HG03280 (cell line): ENCODE measurements at regions not wholly inside any gene's neighbourhood (a gene's known extent, or its start where the extent isn't known, plus 50 kb on each side); places are given as distances from the start of the nearest gene placed in this dataset.

Experiments
- ATAC-seq: cut with Tn5 transposase; IDR thresholded peaks from one replicate; pipeline ENCODE4 v1.9.1; 2021; ENCODE audit warnings: mild to moderate bottlenecking, moderate library complexity; ENCODE audit not compliant: unreplicated experiment

DNA sequence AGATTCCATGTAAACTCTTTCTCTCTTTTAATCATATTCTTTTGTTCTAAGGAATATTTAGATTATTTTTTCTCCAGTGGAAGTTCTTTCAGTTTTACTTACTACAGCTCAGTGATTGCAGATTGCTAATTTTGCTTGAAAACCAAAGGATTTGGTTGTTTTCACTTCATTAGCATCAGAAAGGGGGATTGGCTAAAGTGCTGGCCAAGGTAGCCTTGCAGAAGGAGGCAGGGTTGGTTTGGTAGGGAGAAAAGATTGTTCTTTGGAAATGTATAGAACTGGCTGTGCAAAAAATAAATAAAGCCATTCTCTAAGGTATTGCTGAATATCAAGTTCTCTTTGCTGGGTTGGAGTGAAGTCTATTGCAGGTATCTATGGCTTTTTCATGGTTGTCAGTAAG lies 92.6 kb downstream of the FAT3 start:
- ATAC-seq = no peak

- no peak for ATAC-seq
These were observed 93.1 kb downstream of the FAT3 start for GRCh38 chr11:92317721-92318120.

- ATAC-seq = no peak
These were observed 97.6 kb downstream of the FAT3 start for GRCh38 chr11:92322225-92322624.

- ATAC-seq = no peak
These were observed 100.3 kb downstream of the FAT3 start for GRCh38 chr11:92324890-92325289.

DNA sequence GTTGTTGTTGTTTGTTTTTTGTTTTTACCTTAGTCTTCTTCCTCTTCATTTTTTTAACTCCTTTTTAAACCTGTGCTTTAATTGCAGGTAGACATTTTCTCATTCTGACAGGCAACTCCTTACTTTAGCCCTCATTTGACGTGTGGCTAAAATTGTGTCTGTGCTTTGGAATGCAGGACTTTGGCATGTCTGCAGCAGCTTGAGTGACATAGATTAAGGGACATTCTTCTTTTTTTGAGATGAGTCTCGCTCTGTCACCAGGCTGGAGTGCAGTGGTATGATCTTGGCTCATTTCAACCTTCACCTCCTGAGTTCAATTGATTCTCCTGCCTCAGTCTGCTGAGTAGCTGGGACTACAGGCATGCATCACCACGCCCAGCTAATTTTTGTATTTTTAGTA lies 100.8 kb downstream of the FAT3 start:
- ATAC-seq = no peak

GRCh38 chr11:92329137-92329536 lies 104.5 kb downstream of the FAT3 start:
- no peak for ATAC-seq

DNA sequence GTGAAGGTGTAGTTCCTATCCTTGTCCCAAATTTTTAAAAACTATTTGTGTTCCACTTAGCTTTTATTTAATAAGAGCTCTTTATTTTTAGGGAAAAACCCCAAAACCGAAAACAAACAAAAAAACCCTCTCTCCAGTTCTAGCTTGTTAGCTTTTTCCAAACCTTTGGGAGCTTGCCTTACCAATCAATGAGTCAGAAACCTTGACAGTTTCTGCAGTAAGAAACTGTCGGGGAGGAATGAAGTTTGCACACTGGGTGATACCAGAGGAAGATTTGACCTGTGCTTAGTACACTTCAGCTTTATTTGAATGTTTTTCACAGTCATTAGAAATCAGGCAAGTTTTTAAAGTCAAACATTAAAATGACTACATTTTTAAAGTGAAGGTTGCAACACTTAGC lies 105.0 kb downstream of the FAT3 start:
- ATAC-seq = no peak

- no peak for ATAC-seq
These were observed 105.5 kb downstream of the FAT3 start for GRCh38 chr11:92330114-92330513.

DNA sequence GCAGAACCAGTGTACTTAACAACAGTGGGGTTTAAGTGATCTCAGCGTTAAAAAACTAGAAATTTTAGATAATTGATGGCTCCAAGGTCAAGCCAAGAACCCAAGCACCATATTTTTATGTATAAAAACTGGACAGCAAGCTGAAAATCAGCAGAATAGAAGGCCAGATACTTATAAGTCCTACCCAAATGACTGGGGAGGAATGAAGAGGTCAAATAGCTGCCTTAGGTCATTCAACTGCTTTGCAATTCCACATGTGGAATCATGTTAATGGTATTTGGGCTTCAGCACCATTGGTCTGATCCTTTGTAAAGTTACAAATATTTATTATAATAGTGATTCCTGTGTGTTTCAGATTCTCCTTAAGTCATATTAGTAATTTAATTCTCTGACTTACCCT lies 108.4 kb downstream of the FAT3 start:
- ATAC-seq = no peak

DNA sequence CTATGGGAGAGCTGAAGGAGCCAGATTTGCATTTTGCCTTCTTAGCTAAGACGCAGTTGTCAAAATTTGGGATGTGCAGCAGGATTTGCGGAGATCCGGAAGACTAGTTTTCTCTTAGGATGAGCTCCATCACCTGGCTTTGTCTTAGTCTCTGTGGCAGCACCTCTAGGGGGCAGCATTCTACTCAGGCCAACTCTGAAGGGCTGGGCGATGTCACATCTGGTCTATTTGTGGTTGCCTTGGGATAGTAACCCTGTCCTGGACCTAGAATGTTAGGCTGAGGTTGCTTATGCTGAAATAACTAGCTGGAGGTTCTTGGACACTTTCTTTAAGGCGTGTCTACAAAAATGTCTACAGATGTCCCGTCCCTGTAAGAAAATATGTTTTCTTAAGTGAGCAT lies 116.2 kb downstream of the FAT3 start:
- no peak for ATAC-seq

DNA sequence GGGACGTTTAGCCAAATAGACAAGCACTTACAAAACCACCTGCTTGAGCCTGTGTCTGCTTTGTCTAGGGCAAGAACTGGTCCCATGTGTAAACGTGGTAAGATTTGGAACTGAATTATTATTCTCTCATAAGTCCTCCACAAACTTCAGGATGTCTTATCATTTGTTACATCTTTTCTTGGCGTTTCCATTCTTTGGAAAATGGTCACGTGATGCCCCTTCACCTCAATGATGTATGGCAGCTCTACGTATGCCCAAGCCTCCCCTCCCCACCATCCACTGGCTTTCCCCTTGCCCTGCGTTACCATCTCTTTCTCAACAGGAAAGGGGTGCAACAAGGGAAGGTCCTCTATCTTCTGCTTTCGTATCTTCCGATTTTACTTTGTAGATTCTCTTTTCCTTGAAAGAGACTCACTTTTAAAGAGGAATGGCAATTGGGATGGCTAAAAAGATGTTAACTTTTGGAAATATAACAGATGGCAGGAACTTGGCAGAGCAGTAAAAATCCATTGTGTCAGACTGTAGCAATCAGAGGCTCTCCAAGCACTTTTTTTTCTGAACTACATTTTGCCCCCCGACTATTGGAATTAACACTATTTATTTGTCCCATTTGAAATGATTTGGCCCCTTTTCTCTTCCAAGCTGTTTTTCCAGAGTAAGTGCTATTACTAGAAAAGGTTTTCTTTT lies 117.6 kb downstream of the FAT3 start:
- no peak for ATAC-seq

DNA sequence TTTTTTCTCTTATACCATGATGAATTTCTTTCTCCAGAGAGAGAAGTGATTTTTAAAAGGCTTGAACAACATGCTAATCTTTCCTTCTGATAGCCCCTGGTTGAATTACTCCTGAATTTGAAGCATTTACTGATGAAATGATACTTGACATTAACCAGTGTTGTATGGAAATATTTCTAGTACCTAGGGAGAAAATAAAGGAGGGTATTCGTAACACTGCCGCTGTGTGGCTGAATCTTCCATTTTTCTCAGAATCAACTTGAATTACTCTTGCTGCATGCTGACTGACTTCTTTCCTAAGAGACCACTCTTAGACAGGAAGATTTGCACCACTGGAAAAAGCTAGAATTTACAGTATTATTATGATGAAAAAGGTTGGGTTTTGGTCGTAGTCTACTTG lies 118.3 kb downstream of the FAT3 start:
- no peak for ATAC-seq

DNA sequence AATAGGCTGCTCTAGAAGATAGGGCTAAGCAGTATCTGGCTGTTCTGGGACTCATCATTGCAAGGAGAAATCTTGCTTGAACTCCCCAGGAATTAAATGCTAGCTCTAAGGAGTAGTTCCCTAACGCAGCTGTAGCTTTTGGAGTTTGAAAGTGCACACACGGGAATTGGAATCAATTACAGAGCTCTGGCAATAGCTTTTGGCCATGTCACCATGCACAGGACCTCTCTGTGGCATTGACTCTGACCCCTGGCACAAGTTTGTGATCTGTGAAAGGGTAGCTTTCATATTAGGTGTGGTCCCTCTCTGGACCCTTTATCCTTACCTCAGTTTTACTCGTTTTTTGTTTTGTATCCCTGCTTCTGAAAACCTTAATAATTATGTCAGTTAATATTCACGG lies 121.6 kb downstream of the FAT3 start:
- no peak for ATAC-seq

DNA sequence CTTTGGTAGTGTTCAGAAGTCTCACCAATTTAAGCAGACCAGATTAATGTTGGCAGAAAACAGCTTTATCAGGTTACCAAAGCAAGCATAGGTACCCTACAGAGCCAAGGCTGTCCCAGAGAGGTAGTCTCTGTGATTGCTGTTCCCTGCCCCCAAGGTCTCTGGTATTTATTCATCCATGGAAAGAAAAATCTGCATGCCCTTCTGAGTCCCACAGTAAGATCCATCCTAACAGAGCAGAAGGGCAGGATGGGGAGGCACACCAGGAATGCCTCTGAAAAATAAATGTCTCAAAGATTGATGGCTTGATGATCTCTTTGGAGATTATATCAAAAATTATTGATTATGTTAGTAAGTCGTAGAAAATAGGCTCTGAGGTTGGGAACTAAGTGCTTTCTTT lies 122.8 kb downstream of the FAT3 start:
- no peak for ATAC-seq

DNA sequence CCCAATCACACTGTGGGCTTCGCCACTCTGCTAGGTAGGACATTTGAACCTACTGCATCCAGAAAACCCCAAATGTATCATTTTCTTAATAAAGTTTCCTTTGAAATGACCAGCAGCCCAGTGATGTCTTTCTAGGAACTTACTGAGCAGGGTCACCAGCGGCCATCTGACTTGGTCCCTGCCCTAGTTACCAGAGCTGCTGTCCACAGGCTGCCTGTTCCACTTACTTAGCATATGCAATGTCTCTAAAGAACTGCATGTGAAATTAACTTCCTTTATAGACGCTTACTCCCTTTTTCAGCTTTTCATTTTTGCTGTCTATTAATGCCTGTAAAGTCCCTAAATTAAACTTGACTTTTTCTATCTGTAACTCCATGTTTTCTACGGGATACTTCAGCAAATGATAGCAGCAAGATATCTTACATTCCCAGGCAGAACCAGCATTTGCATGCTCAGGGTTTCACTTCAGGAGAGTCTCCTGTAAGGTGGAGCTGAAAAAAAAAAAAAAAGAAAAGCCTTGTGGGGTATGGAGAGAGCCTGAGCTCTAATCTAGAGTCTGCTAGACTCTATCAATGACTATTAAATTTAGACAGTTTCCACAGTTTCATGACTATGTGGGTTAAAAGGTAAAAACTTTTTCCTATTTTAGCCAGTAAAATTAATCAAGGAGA lies 125.0 kb downstream of the FAT3 start:
- no peak for ATAC-seq

GRCh38 chr11:92357344-92357743 lies 132.7 kb downstream of the FAT3 start:
- ATAC-seq = no peak

DNA sequence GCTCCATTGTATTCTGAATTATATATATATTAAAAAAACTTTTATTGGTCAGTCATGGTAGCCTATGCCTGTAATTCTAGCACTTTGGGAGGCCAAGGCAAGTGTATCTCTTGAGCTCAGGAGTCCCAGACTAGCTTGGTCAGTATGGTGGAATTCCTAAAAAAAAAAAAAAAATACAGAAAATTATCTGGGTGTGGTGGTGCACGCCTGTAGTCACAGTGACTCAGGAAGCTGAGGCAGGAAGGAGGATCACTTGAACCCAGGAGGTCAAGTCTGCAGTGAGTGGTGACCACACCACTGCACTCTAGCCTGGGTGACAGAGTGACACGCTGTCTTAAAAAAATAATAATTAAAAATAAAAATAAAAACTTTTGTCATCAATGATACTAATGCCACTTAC lies 133.2 kb downstream of the FAT3 start:
- no peak for ATAC-seq

GRCh38 chr11:92361551-92361950 lies 136.9 kb downstream of the FAT3 start:
- ATAC-seq = no peak

DNA sequence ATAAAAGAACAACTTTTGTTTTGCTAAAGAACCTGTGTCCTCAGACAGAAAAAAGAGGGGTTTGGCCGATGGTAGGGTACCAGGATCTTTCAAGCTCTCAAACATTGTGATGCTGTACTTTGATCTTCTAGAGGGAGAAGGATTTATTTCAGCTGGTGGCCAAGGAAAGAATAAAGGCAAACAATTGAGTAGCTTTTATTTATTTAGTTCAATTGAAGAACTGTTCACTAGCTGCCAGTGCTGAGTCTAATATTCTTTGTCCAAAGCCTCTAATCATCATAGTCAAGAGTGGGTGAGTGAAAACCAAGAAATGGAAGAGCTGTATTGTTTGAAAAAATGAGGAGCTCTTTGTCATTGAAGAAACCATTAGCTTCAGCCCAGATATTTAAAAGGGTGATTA lies 138.4 kb downstream of the FAT3 start:
- no peak for ATAC-seq

- ATAC-seq = no peak
These were observed 139.6 kb downstream of the FAT3 start for GRCh38 chr11:92364177-92364576.

DNA sequence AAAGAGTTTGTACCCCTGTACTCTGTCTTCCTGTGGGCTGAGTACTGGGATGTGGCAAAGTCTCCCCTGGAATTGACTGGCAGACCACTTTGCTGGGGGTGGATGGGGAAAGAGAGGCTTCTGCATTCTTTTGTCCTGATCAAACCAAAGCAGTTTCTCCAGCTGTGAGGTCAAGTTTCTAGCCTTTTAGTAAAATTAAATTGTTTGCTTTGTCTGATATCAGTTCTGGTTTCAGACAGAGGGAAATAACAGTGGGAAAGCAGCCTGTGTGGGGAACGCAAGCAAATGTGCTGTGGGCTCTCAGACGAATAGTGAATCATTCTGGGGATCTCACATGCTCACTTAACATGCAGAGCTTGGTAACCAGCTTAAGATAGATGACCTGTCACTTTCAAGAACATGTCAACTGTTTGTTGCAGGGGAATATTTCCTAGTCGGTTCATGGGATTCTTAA lies 151.6 kb downstream of the FAT3 start:
- ATAC-seq = no peak

- ATAC-seq = no peak
These were observed 152.1 kb downstream of the FAT3 start for GRCh38 chr11:92376680-92377079.

- ATAC-seq = no peak
These were observed 156.3 kb downstream of the FAT3 start for GRCh38 chr11:92380882-92381281.
